Activated naive CD8-positive, alpha-beta T cell treated with anti-CD3 and anti-CD28 coated beads for 36 hours (primary cell): ENCODE measurements at regions not wholly inside any gene's neighbourhood (a gene's known extent, or its start where the extent isn't known, plus 50 kb on each side); places are given as distances from the start of the nearest gene placed in this dataset.

Experiments used
- DNase-seq: peaks from one replicate; pipeline ENCODE4 v3.0.0; 2021
- H3K27ac Mint-ChIP-seq: one replicate; pipeline ENCODE4 v1.8.0; 2022; ENCODE audit warnings: mild to moderate bottlenecking, moderate library complexity, mixed read lengths
- H3K27me3 Mint-ChIP-seq: one replicate; pipeline ENCODE4 v1.8.0; 2022; ENCODE audit warnings: mild to moderate bottlenecking, mixed read lengths
- H3K36me3 Mint-ChIP-seq: one replicate; pipeline ENCODE4 v1.8.0; 2021; ENCODE audit warnings: mild to moderate bottlenecking, mixed read lengths
- H3K4me1 Mint-ChIP-seq: one replicate; pipeline ENCODE4 v1.8.0; 2021; ENCODE audit warnings: mixed read lengths
- H3K4me3 Mint-ChIP-seq: one replicate; pipeline ENCODE4 v1.8.0; 2022; ENCODE audit warnings: mild to moderate bottlenecking, moderate library complexity, mixed read lengths
- H3K9me3 Mint-ChIP-seq: one replicate; pipeline ENCODE4 v1.8.0; 2022; ENCODE audit warnings: mixed read lengths

- Mint-ChIP-seq H3K27me3 (peaks cover 29% of the 10 kb centered on the region), H3K36me3 (no peaks in the 10 kb centered on the region), H3K4me3 (no peak overlapping the region), H3K27ac (no peak overlapping the region), H3K4me1 (no peaks in the 10 kb centered on the region), H3K9me3 (peaks cover 4% of the 10 kb centered on the region)
- no peak for DNase-seq
Observed at GRCh38 chr5:74433896-74434829, 206.4 kb downstream of the ENC1 start.

- Mint-ChIP-seq H3K27ac (no peak overlapping the region), H3K4me3 (no peak overlapping the region), H3K9me3 (peaks cover 4% of the 10 kb centered on the region), H3K4me1 (no peaks in the 10 kb centered on the region), H3K36me3 (no peaks in the 10 kb centered on the region), H3K27me3 (peaks cover 30% of the 10 kb centered on the region)
- no peak for DNase-seq
Observed at GRCh38 chr5:74433255-74433895, 207.2 kb downstream of the ENC1 start.

GRCh38 chr5:74432721-74433120 lies 207.8 kb downstream of the ENC1 start:
- Mint-ChIP-seq H3K27me3 (peaks cover 30% of the 10 kb centered on the region), H3K36me3 (no peaks in the 10 kb centered on the region), H3K4me3 (no peak overlapping the region), H3K4me1 (no peaks in the 10 kb centered on the region), H3K9me3 (peaks cover 2% of the 10 kb centered on the region), H3K27ac (no peak overlapping the region)
- no peak for DNase-seq

GRCh38 chr5:74432216-74432615 lies 208.3 kb downstream of the ENC1 start:
- DNase-seq, result no peak
- H3K27me3 Mint-ChIP-seq, result peaks cover 27% of the 10 kb centered on the region
- H3K4me3 Mint-ChIP-seq, result no peak overlapping the region
- H3K4me1 Mint-ChIP-seq, result no peaks in the 10 kb centered on the region
- no peaks in the 10 kb centered on the region for H3K36me3 Mint-ChIP-seq
- H3K9me3 Mint-ChIP-seq, result peaks cover 2% of the 10 kb centered on the region
- no peak overlapping the region for H3K27ac Mint-ChIP-seq

- no peaks in the 10 kb centered on the region for H3K4me1 Mint-ChIP-seq
- H3K4me3 Mint-ChIP-seq, result no peak overlapping the region
- no peaks in the 10 kb centered on the region for H3K36me3 Mint-ChIP-seq
- H3K27ac Mint-ChIP-seq, result no peak overlapping the region
- no peaks in the 10 kb centered on the region for H3K9me3 Mint-ChIP-seq
- H3K27me3 Mint-ChIP-seq, result peaks cover 24% of the 10 kb centered on the region
- no peak for DNase-seq
Observed at GRCh38 chr5:74431290-74431669, 209.2 kb downstream of the ENC1 start.

- no peak overlapping the region for H3K4me3 Mint-ChIP-seq
- peaks cover 24% of the 10 kb centered on the region for H3K27me3 Mint-ChIP-seq
- no peak for DNase-seq
- H3K36me3 Mint-ChIP-seq, result no peaks in the 10 kb centered on the region
- no peaks in the 10 kb centered on the region for H3K4me1 Mint-ChIP-seq
- H3K27ac Mint-ChIP-seq, result no peak overlapping the region
- H3K9me3 Mint-ChIP-seq, result no peaks in the 10 kb centered on the region
Observed at GRCh38 chr5:74430631-74431289, 209.8 kb downstream of the ENC1 start.

- no peak overlapping the region for H3K27ac Mint-ChIP-seq
- no peak overlapping the region for H3K4me3 Mint-ChIP-seq
- no peaks in the 10 kb centered on the region for H3K4me1 Mint-ChIP-seq
- H3K9me3 Mint-ChIP-seq, result no peaks in the 10 kb centered on the region
- H3K27me3 Mint-ChIP-seq, result peaks cover 24% of the 10 kb centered on the region
- no peak for DNase-seq
- no peaks in the 10 kb centered on the region for H3K36me3 Mint-ChIP-seq
Observed at GRCh38 chr5:74429495-74429894, 211.0 kb downstream of the ENC1 start.

- Mint-ChIP-seq H3K4me1 (no peaks in the 10 kb centered on the region), H3K27ac (no peak overlapping the region), H3K27me3 (peaks cover 24% of the 10 kb centered on the region), H3K9me3 (no peaks in the 10 kb centered on the region), H3K4me3 (no peak overlapping the region), H3K36me3 (no peaks in the 10 kb centered on the region)
- DNase-seq, result no peak
Observed at GRCh38 chr5:74428876-74429275, 211.7 kb downstream of the ENC1 start.

GRCh38 chr5:74428275-74428674 lies 212.3 kb downstream of the ENC1 start:
- Mint-ChIP-seq H3K27me3 (peaks cover 21% of the 10 kb centered on the region), H3K4me3 (no peak overlapping the region), H3K9me3 (no peaks in the 10 kb centered on the region), H3K4me1 (no peaks in the 10 kb centered on the region), H3K27ac (no peak overlapping the region), H3K36me3 (no peaks in the 10 kb centered on the region)
- DNase-seq, result no peak

- Mint-ChIP-seq H3K36me3 (no peaks in the 10 kb centered on the region), H3K4me1 (no peaks in the 10 kb centered on the region), H3K4me3 (no peak overlapping the region), H3K27ac (no peak overlapping the region), H3K9me3 (no peaks in the 10 kb centered on the region), H3K27me3 (peaks cover 11% of the 10 kb centered on the region)
- DNase-seq, result no peak
Observed at GRCh38 chr5:74426506-74426905, 214.0 kb downstream of the ENC1 start.

GRCh38 chr5:74424162-74424868 lies 216.2 kb downstream of the ENC1 start:
- no peak overlapping the region for H3K4me3 Mint-ChIP-seq
- no peaks in the 10 kb centered on the region for H3K36me3 Mint-ChIP-seq
- H3K27me3 Mint-ChIP-seq, result peaks cover 22% of the 10 kb centered on the region
- H3K27ac Mint-ChIP-seq, result no peak overlapping the region
- DNase-seq, result no peak
- H3K9me3 Mint-ChIP-seq, result no peaks in the 10 kb centered on the region
- H3K4me1 Mint-ChIP-seq, result no peaks in the 10 kb centered on the region

GRCh38 chr5:74423383-74423782 lies 217.1 kb downstream of the ENC1 start:
- no peaks in the 10 kb centered on the region for H3K9me3 Mint-ChIP-seq
- H3K36me3 Mint-ChIP-seq, result no peaks in the 10 kb centered on the region
- DNase-seq, result no peak
- no peak overlapping the region for H3K27ac Mint-ChIP-seq
- no peak overlapping the region for H3K4me3 Mint-ChIP-seq
- peaks cover 20% of the 10 kb centered on the region for H3K27me3 Mint-ChIP-seq
- no peaks in the 10 kb centered on the region for H3K4me1 Mint-ChIP-seq

GRCh38 chr5:74422671-74423070 lies 217.9 kb downstream of the ENC1 start:
- Mint-ChIP-seq H3K9me3 (no peaks in the 10 kb centered on the region), H3K4me1 (no peaks in the 10 kb centered on the region), H3K27me3 (peaks cover 20% of the 10 kb centered on the region), H3K4me3 (no peak overlapping the region), H3K36me3 (no peaks in the 10 kb centered on the region), H3K27ac (no peak overlapping the region)
- no peak for DNase-seq

- Mint-ChIP-seq H3K4me3 (no peak overlapping the region), H3K27ac (no peak overlapping the region), H3K9me3 (no peaks in the 10 kb centered on the region), H3K27me3 (peaks cover 20% of the 10 kb centered on the region), H3K36me3 (no peaks in the 10 kb centered on the region), H3K4me1 (no peaks in the 10 kb centered on the region)
- no peak for DNase-seq
Observed at GRCh38 chr5:74422030-74422429, 218.5 kb downstream of the ENC1 start.

- H3K9me3 Mint-ChIP-seq, result no peaks in the 10 kb centered on the region
- no peaks in the 10 kb centered on the region for H3K36me3 Mint-ChIP-seq
- peaks cover 23% of the 10 kb centered on the region for H3K27me3 Mint-ChIP-seq
Observed at GRCh38 chr5:74421377-74421776, 219.2 kb downstream of the ENC1 start.

More at GRCh38 chr5:74421377-74421776, 219.2 kb downstream of the ENC1 start:
- no peak for DNase-seq
- H3K4me1 Mint-ChIP-seq, result no peaks in the 10 kb centered on the region
- no peak overlapping the region for H3K4me3 Mint-ChIP-seq
- H3K27ac Mint-ChIP-seq, result no peak overlapping the region
